GM21423 (cell line): ENCODE measurements at regions not wholly inside any gene's neighbourhood (a gene's known extent, or its start where the extent isn't known, plus 50 kb on each side); places are given as distances from the start of the nearest gene placed in this dataset.
"Not testable (repeated sequence)": the region's sequence is repeated elsewhere in the genome, so short reads cannot be mapped to it uniquely, and the experiment has no call there.

Source experiments
- ATAC-seq: cut with Tn5 transposase; IDR thresholded peaks from one replicate; pipeline ENCODE4 v1.9.1; 2021; ENCODE audit warnings: mild to moderate bottlenecking, moderate library complexity; ENCODE audit not compliant: unreplicated experiment

GRCh38 chr7:6882321-6882721 is 56.2 kb upstream of the CCZ1B start:
- not testable (repeated sequence) for ATAC-seq

- not testable (repeated sequence) for ATAC-seq
Observed at GRCh38 chr7:6883756-6884155, 57.7 kb upstream of the CCZ1B start.

- ATAC-seq, result no peak
Observed at GRCh38 chr7:6886198-6886597, 60.1 kb upstream of the CCZ1B start.

- not testable (repeated sequence) for ATAC-seq
Observed at GRCh38 chr7:6888267-6889045, 62.4 kb upstream of the CCZ1B start.

GRCh38 chr7:6889252-6889812 is 63.3 kb upstream of the CCZ1B start:
- ATAC-seq, result no peak

GRCh38 chr7:6902097-6902518 is 76.0 kb upstream of the CCZ1B start:
- ATAC-seq, result not testable (repeated sequence)

GRCh38 chr7:6903289-6903688 is 77.2 kb upstream of the CCZ1B start:
- ATAC-seq, result not testable (repeated sequence)

GRCh38 chr7:6903792-6904191 is 77.7 kb upstream of the CCZ1B start:
- ATAC-seq, result not testable (repeated sequence)

GRCh38 chr7:6917258-6917657 is 91.2 kb upstream of the CCZ1B start:
- ATAC-seq, result no peak

GRCh38 chr7:6919169-6919568 is 93.1 kb upstream of the CCZ1B start:
- ATAC-seq, result not testable (repeated sequence)

- ATAC-seq, result not testable (repeated sequence)
Observed at GRCh38 chr7:6924523-6924922, 98.4 kb upstream of the CCZ1B start.

GRCh38 chr7:6926193-6927174 is 100.4 kb upstream of the CCZ1B start:
- ATAC-seq, result not testable (repeated sequence)

- ATAC-seq, result not testable (repeated sequence)
Observed at GRCh38 chr7:6927643-6928042, 101.6 kb upstream of the CCZ1B start.

- not testable (repeated sequence) for ATAC-seq
Observed at GRCh38 chr7:6929588-6929987, 103.5 kb upstream of the CCZ1B start.

GRCh38 chr7:6930081-6930635 is 104.1 kb upstream of the CCZ1B start:
- ATAC-seq, result not testable (repeated sequence)

GRCh38 chr7:6930787-6931186 is 104.7 kb upstream of the CCZ1B start:
- ATAC-seq, result not testable (repeated sequence)

GRCh38 chr7:6931456-6931855 is 105.4 kb upstream of the CCZ1B start:
- ATAC-seq, result not testable (repeated sequence)

- not testable (repeated sequence) for ATAC-seq
Observed at GRCh38 chr7:6933954-6934632, 108.0 kb upstream of the CCZ1B start.

- no peak for ATAC-seq
Observed at GRCh38 chr7:6934981-6935380, 108.9 kb upstream of the CCZ1B start.

- ATAC-seq, result not testable (repeated sequence)
Observed at GRCh38 chr7:6936626-6937025, 110.6 kb upstream of the CCZ1B start.
